NCI-H146 treated with DMSO at 0.1 percent for 48 hours (cell line): ENCODE measurements at regions not wholly inside any gene's neighbourhood (a gene's known extent, or its start where the extent isn't known, plus 50 kb on each side); places are given as distances from the start of the nearest gene placed in this dataset.

ENCODE experiments used
- DNase-seq: peaks from one replicate; lab custom pipeline; 2025; ENCODE audit not compliant: unreplicated experiment; lab: John Stamatoyannopoulos, UW

GRCh38 chr3:176798680-176799079, 398.6 kb downstream of the TBL1XR1 start:
- DNase-seq, result no peak

GRCh38 chr3:176796371-176796770, 400.9 kb downstream of the TBL1XR1 start:
- no peak for DNase-seq

- DNase-seq, result peak; percentile 28
Measured at GRCh38 chr3:176795891-176796290, 401.4 kb downstream of the TBL1XR1 start.

- peak; percentile 23 for DNase-seq
Measured at GRCh38 chr3:176794406-176794805, 402.9 kb downstream of the TBL1XR1 start.

- DNase-seq, result no peak
Measured at GRCh38 chr3:176789947-176790346, 407.3 kb downstream of the TBL1XR1 start.

- no peak for DNase-seq
Measured at GRCh38 chr3:176789281-176789705, 408.0 kb downstream of the TBL1XR1 start.

- DNase-seq, result no peak
Measured at GRCh38 chr3:176787506-176787905, 409.8 kb downstream of the TBL1XR1 start.

GRCh38 chr3:176785171-176785570, 412.1 kb downstream of the TBL1XR1 start:
- no peak for DNase-seq

GRCh38 chr3:176780766-176781165, 416.5 kb downstream of the TBL1XR1 start:
- no peak for DNase-seq

- DNase-seq, result peak; percentile 89
Measured at GRCh38 chr3:176776622-176777175, 420.6 kb downstream of the TBL1XR1 start.

- DNase-seq, result no peak
Measured at GRCh38 chr3:176769547-176770190, 427.6 kb downstream of the TBL1XR1 start.

- DNase-seq, result no peak
Measured at GRCh38 chr3:176767385-176767784, 429.9 kb downstream of the TBL1XR1 start.

- no peak for DNase-seq
Measured at GRCh38 chr3:176766862-176767261, 430.4 kb downstream of the TBL1XR1 start.

- DNase-seq, result no peak
Measured at GRCh38 chr3:176765382-176765900, 431.8 kb downstream of the TBL1XR1 start.

GRCh38 chr3:176759815-176760506, 437.3 kb downstream of the TBL1XR1 start:
- DNase-seq, result peak; percentile 98

GRCh38 chr3:176757429-176757828, 439.9 kb downstream of the TBL1XR1 start:
- DNase-seq, result no peak

GRCh38 chr3:176755977-176756376, 441.3 kb downstream of the TBL1XR1 start:
- DNase-seq, result no peak

- no peak for DNase-seq
Measured at GRCh38 chr3:176755552-176755951, 441.7 kb downstream of the TBL1XR1 start.

- DNase-seq, result peak; percentile 60
Measured at GRCh38 chr3:176741664-176742047, 455.6 kb downstream of the TBL1XR1 start.

- no peak for DNase-seq
Measured at GRCh38 chr3:176740906-176741663, 456.2 kb downstream of the TBL1XR1 start.

GRCh38 chr3:176739159-176739558, 458.1 kb downstream of the TBL1XR1 start:
- no peak for DNase-seq
